GM10266 (cell line): ENCODE measurements at regions not wholly inside any gene's neighbourhood (a gene's known extent, or its start where the extent isn't known, plus 50 kb on each side); places are given as distances from the start of the nearest gene placed in this dataset.
A peak's percentile ranks its signal among the peaks of the same experiment; 100 is the strongest.

Experiments
- DNase-seq: peaks from one replicate; pipeline ENCODE4 v3.0.0; 2012; ENCODE audit errors: extremely low spot score
- TF ChIP-seq, protein P1 (sequence below): IDR thresholded peaks from 2 replicates; pipeline ENCODE4 v1.5.1; 2012; ENCODE audit warnings: mild to moderate bottlenecking, low read depth; ENCODE audit not compliant: control insufficient read depth, insufficient read depth; ENCODE audit errors: missing control alignments

DNA sequence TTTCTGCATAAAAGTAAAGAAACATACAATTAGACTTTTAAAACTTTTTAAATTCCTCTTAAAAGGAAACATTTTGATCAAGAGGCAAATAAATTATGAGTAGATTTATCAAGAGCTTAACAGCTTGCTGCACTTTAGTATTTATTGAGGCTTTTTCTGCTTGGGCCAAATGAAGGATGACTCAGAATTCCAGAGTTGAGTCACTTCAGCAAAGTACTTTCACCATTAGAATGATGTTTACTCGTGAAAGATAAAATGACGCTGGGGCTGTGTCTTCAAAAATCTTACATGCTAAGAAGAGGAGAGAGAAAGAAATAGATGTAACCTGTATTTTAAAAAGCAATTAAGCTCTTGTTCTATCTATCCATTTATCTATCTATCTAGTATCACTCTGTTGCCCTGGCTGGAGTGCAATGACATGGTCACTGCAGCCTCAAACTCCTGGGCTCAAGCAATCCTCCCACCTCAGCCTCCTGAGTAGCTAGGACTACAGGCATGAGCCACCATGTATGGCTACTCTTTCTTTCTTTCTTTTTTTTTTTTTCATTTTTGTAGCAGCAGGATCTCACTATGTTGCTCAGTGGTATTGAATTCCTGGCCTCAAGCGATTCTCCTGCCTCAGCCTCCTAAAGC lies 75.3 kb upstream of the RIOK3 start:
- TF ChIP-seq, protein P1, sequence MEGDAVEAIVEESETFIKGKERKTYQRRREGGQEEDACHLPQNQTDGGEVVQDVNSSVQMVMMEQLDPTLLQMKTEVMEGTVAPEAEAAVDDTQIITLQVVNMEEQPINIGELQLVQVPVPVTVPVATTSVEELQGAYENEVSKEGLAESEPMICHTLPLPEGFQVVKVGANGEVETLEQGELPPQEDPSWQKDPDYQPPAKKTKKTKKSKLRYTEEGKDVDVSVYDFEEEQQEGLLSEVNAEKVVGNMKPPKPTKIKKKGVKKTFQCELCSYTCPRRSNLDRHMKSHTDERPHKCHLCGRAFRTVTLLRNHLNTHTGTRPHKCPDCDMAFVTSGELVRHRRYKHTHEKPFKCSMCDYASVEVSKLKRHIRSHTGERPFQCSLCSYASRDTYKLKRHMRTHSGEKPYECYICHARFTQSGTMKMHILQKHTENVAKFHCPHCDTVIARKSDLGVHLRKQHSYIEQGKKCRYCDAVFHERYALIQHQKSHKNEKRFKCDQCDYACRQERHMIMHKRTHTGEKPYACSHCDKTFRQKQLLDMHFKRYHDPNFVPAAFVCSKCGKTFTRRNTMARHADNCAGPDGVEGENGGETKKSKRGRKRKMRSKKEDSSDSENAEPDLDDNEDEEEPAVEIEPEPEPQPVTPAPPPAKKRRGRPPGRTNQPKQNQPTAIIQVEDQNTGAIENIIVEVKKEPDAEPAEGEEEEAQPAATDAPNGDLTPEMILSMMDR = no peak
- DNase-seq = peak; percentile 48

- TF ChIP-seq, protein P1 = no peak
- DNase-seq = no peak
Measured at GRCh38 chr18:23378302-23378686, 74.8 kb upstream of the RIOK3 start.

DNA sequence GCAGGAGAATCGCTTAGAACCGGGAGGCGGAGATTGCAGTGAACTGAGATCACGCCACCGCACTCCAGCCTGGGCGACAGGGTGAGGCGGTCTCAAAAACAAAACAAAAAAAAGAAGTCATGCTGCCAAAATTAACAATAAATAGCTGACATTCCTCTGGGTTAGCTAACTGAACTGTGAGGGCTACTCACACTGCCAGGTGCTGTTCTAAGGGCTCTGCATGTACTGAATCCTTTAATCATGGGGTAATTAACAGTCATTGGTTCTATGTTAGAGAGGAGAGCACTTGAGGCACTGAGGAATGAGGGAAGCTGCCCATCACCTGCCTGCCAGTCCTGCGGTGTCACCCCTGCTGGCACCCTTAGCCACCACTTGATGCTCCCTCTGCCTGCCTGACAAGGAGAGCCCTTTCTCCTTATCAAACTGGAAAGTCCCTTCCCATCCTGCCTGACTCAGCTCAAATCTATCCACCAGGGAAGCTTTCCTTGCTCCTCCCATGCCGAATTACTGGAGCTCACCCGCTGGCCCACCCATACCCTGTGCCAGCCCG lies 73.0 kb upstream of the RIOK3 start:
- TF ChIP-seq, protein P1 = no peak
- no peak for DNase-seq

- TF ChIP-seq, protein P1 = no peak
- DNase-seq = no peak
Measured at GRCh38 chr18:23380817-23381216, 72.3 kb upstream of the RIOK3 start.

- DNase-seq = no peak
- TF ChIP-seq, protein P1 = no peak
Measured at GRCh38 chr18:23383494-23383893, 69.6 kb upstream of the RIOK3 start.

- no peak for DNase-seq
- TF ChIP-seq, protein P1 = no peak
Measured at GRCh38 chr18:23384778-23385736, 68.0 kb upstream of the RIOK3 start.

- DNase-seq = no peak
- TF ChIP-seq, protein P1 = no peak
Measured at GRCh38 chr18:23386317-23386716, 66.8 kb upstream of the RIOK3 start.
